GM12892 (cell line): ENCODE measurements at regions not wholly inside any gene's neighbourhood (a gene's known extent, or its start where the extent isn't known, plus 50 kb on each side); places are given as distances from the start of the nearest gene placed in this dataset.

ENCODE experiments used
- POLR2A ChIP-seq: IDR thresholded peaks from 2 replicates; pipeline ENCODE4 v1.6.1; 2011; ENCODE audit warnings: low read depth, low read length, control low read depth
- POLR2AphosphoS5 ChIP-seq: IDR thresholded peaks from 2 replicates; pipeline ENCODE4 v1.6.1; 2011; ENCODE audit warnings: low read depth, low read length, control low read depth
- TAF1 ChIP-seq: IDR thresholded peaks from 2 replicates; pipeline ENCODE4 v1.6.1; 2011; ENCODE audit warnings: low read depth, mild to moderate bottlenecking, control low read depth, low read length, borderline replicate concordance

DNA sequence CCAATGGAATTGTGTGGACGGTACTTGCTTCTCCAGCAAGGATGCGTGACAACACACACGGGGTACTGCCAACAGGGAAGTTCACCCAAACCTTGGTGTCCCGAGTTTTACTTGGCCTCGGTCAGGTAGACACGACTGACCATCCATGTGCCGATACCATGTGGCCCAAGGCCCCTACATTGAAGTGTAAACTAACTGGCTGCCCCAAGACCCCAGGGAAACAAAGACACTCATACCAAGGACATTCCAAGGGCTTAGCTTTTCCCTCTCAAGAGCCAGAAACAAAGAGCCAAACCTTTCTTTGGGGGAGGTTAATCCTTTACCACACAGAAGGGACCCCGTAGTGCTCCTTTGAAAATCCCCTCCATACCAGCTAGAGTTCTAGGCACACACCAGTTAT, 215.9 kb upstream of the TNRC6C start:
- TF ChIP-seq POLR2AphosphoS5 (no peak), TAF1 (no peak), POLR2A (no peak)
